ENCODE measurements at regions not wholly inside any gene's neighbourhood (a gene's known extent, or its start where the extent isn't known, plus 50 kb on each side); places are given as distances from the start of the nearest gene placed in this dataset.
"Not testable (repeated sequence)": the region's sequence is repeated elsewhere in the genome, so short reads cannot be mapped to it uniquely, and the experiment has no call there.

DNA sequence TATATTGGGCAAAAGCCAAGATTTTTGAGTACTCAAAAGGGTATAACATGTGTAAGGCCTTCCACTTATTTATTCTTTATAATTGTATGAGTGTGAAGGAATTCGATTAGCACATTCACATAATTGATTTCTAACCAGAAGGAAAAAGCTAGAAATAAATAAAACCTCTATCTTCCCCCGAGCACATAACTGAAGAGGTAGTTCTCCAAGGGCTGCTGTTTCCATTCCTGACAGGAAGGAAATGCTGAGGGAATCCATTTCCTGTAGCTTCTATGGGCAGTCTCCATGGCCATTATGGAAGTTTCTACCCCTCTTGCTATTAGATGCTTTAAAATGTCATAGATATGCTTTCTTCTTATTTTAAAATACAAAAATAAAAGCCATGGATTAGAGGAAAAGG, 70.5 kb upstream of the ABCB5 start:
- Histone ChIP-seq H3K9ac (ENCODE audit: low read length) (no peak overlapping the region), H3K27ac (ENCODE audit: low read depth, low read length) (no peak overlapping the region), H2AFZ (ENCODE audit: low read depth, low read length) (no peak overlapping the region), H4K20me1 (ENCODE audit: insufficient read depth, low read length) (no peaks in the 10 kb centered on the region), H3K27me3 (ENCODE audit: insufficient read depth, low read length) (no peaks in the 10 kb centered on the region), H3K36me3 (ENCODE audit: insufficient read depth, low read length) (no peaks in the 10 kb centered on the region), H3K4me1 (ENCODE audit: insufficient read depth, low read length) (no peaks in the 10 kb centered on the region), H3K4me3 (ENCODE audit: insufficient read depth, low read depth, low read length) (no peak overlapping the region), H3K79me2 (ENCODE audit: insufficient read depth, low read length) (no peaks in the 10 kb centered on the region), H3K4me2 (ENCODE audit: low read length) (no peak overlapping the region), H3K9me3 (ENCODE audit: insufficient read depth, low read depth, low read length) (no peaks in the 10 kb centered on the region)
- no peak overlapping the region for H3K4me3 Mint-ChIP-seq (ENCODE audit: unreplicated experiment)
- DNase-seq (ENCODE audit: low read depth) (no peak), FAIRE-seq (no peak)
- H3K4me1 Mint-ChIP-seq (ENCODE audit: low read depth, unreplicated experiment): no peaks in the 10 kb centered on the region
- peaks cover under 1% of the 10 kb centered on the region for H3K9me3 Mint-ChIP-seq (ENCODE audit: unreplicated experiment)
- no peaks in the 10 kb centered on the region for H3K27me3 Mint-ChIP-seq (ENCODE audit: low read depth, unreplicated experiment)
- TF ChIP-seq EZH2 (IDR thresholded peaks at IDR 0.05; ENCODE audit: insufficient read depth, low read length) (no peak), CTCF (IDR thresholded peaks at IDR 0.05; ENCODE audit: insufficient read depth, low read depth, low read length) (no peak)
- peaks cover 2% of the 10 kb centered on the region for H3K36me3 Mint-ChIP-seq (ENCODE audit: low read depth, unreplicated experiment)
- no peak overlapping the region for H3K27ac Mint-ChIP-seq (ENCODE audit: unreplicated experiment)

- not testable (repeated sequence) for H3K36me3 ChIP-seq (ENCODE audit: insufficient read depth, low read length); H3K27me3 Mint-ChIP-seq (ENCODE audit: low read depth, unreplicated experiment); H3K4me1 ChIP-seq (ENCODE audit: insufficient read depth, low read length); DNase-seq (ENCODE audit: low read depth); H3K9me3 Mint-ChIP-seq (ENCODE audit: unreplicated experiment); FAIRE-seq; H3K27ac Mint-ChIP-seq (ENCODE audit: unreplicated experiment); H4K20me1 ChIP-seq (ENCODE audit: insufficient read depth, low read length); H3K9ac ChIP-seq (ENCODE audit: low read length); H3K27me3 ChIP-seq (ENCODE audit: insufficient read depth, low read length); H3K4me3 ChIP-seq (ENCODE audit: insufficient read depth, low read depth, low read length); H3K27ac ChIP-seq (ENCODE audit: low read depth, low read length); H3K9me3 ChIP-seq (ENCODE audit: insufficient read depth, low read depth, low read length); H3K4me2 ChIP-seq (ENCODE audit: low read length); H3K4me3 Mint-ChIP-seq (ENCODE audit: unreplicated experiment); H3K4me1 Mint-ChIP-seq (ENCODE audit: low read depth, unreplicated experiment); H2AFZ ChIP-seq (ENCODE audit: low read depth, low read length); H3K36me3 Mint-ChIP-seq (ENCODE audit: low read depth, unreplicated experiment); H3K79me2 ChIP-seq (ENCODE audit: insufficient read depth, low read length)
Measured at GRCh38 chr7:20546958-20547357, 68.5 kb upstream of the ABCB5 start.

DNA sequence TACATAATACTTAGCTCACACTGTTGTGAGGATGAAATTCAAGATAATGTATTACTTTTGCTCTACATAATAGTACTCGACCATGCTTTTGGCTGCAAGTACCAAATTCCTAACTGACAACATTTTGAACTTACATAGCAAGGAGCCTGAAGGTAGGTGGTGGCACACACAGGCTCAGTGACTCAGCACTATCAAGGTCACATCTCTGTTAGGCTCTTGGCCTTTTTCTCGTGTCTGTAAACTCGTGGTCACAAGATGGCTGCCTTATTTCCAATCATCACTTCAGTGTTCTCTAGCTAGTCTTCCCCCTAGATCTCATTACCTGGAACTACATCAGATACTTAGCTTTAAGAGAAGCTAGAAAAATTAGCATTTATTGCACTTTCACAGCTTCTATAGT, 61.4 kb upstream of the ABCB5 start:
- Histone ChIP-seq H3K4me1 (ENCODE audit: insufficient read depth, low read length) (no peaks in the 10 kb centered on the region), H3K79me2 (ENCODE audit: insufficient read depth, low read length) (no peaks in the 10 kb centered on the region), H3K9me3 (ENCODE audit: insufficient read depth, low read depth, low read length) (no peaks in the 10 kb centered on the region), H4K20me1 (ENCODE audit: insufficient read depth, low read length) (no peaks in the 10 kb centered on the region), H3K4me3 (ENCODE audit: insufficient read depth, low read depth, low read length) (no peak overlapping the region), H3K4me2 (ENCODE audit: low read length) (no peak overlapping the region), H3K27ac (ENCODE audit: low read depth, low read length) (no peak overlapping the region), H3K9ac (ENCODE audit: low read length) (no peak overlapping the region), H3K36me3 (ENCODE audit: insufficient read depth, low read length) (no peaks in the 10 kb centered on the region), H3K27me3 (ENCODE audit: insufficient read depth, low read length) (no peaks in the 10 kb centered on the region), H2AFZ (ENCODE audit: low read depth, low read length) (no peak overlapping the region)
- no peak for FAIRE-seq
- H3K9me3 Mint-ChIP-seq (ENCODE audit: unreplicated experiment): no peaks in the 10 kb centered on the region
- TF ChIP-seq CTCF (IDR thresholded peaks at IDR 0.05; ENCODE audit: insufficient read depth, low read depth, low read length) (no peak), EZH2 (IDR thresholded peaks at IDR 0.05; ENCODE audit: insufficient read depth, low read length) (no peak)
- no peaks in the 10 kb centered on the region for H3K36me3 Mint-ChIP-seq (ENCODE audit: low read depth, unreplicated experiment)
- H3K27ac Mint-ChIP-seq (ENCODE audit: unreplicated experiment): no peak overlapping the region
- no peak overlapping the region for H3K4me3 Mint-ChIP-seq (ENCODE audit: unreplicated experiment)
- no peaks in the 10 kb centered on the region for H3K27me3 Mint-ChIP-seq (ENCODE audit: low read depth, unreplicated experiment)
- peaks cover 6% of the 10 kb centered on the region for H3K4me1 Mint-ChIP-seq (ENCODE audit: low read depth, unreplicated experiment)
- no peak for DNase-seq (ENCODE audit: low read depth)

Measured in astrocyte (in vitro differentiated cells and primary cell).